Activated B cell treated with CpG ODN at 0.5 μM for 24 hours (primary cell): ENCODE measurements at regions not wholly inside any gene's neighbourhood (a gene's known extent, or its start where the extent isn't known, plus 50 kb on each side); places are given as distances from the start of the nearest gene placed in this dataset.

Experiments
- ATAC-seq: fragments of 200-7000 bp; cut with Tn5 transposase; one replicate; pipeline ENCODE4 v1.10.0; 2021; ENCODE audit warnings: low read depth, mild to moderate bottlenecking, moderate library complexity
- CTCF ChIA-PET: fragments of 350-600 bp; sonication (Branson Sonifier 250); formaldehyde crosslinking; loops from one replicate; lab custom pipeline; 2021; ENCODE audit warnings: antibody characterized with exemption; lab: Charles Lee
- POLR2A ChIA-PET: fragments of 350-600 bp; sonication (Branson Sonifier 250); formaldehyde crosslinking; loops from one replicate; lab custom pipeline; 2021; ENCODE audit warnings: antibody characterized with exemption; lab: Charles Lee
- DNase-seq: peaks from one replicate; pipeline ENCODE4 v3.0.0; 2022
- H3K27ac Mint-ChIP-seq: one replicate; pipeline ENCODE4 v1.8.0; 2020; ENCODE audit warnings: mixed read lengths
- H3K27me3 Mint-ChIP-seq: one replicate; pipeline ENCODE4 v1.8.0; 2021; ENCODE audit warnings: mixed read lengths
- H3K36me3 Mint-ChIP-seq: one replicate; pipeline ENCODE4 v1.8.0; 2021; ENCODE audit warnings: low read depth, mixed read lengths
- H3K4me1 Mint-ChIP-seq: one replicate; pipeline ENCODE4 v1.8.0; 2021; ENCODE audit warnings: mixed read lengths
- H3K4me3 Mint-ChIP-seq: one replicate; pipeline ENCODE4 v1.8.0; 2020; ENCODE audit warnings: mild to moderate bottlenecking, mixed read lengths
- H3K9me3 Mint-ChIP-seq: one replicate; pipeline ENCODE4 v1.8.0; 2020; ENCODE audit warnings: mixed read lengths
- intact Hi-C: fragments of 100-400 bp; cut with micrococcal nuclease; formaldehyde crosslinking; loops from one replicate; pipeline ENCODE4 v1.15.1; 2024
- TF ChIP-seq, protein P1 (sequence below): fragments of 200-600 bp; IDR thresholded peaks from one replicate; pipeline ENCODE4 v1.8.0; 2022; ENCODE audit warnings: antibody characterized with exemption, mild to moderate bottlenecking

DNA sequence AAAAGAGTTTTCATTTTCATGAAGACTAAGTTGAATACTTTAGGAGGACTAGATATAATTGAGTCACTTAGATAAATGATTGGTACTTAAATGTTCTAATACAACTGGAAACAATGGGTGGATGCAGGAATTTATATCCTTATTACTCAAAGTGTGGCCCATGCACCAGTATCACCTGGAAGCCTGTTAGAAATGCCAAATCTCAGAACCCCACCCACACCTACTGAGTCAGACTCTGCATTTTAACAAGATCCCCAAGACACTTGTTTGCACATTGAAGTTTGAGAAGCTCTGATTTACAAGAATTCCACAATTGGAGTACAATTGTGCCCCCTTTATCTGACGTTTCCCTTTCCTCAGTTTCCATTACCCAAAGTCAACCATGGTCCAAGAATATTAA, 239.0 kb downstream of the AUH start:
- no peak overlapping the region for H3K4me3 Mint-ChIP-seq
- intact Hi-C loops: no loop called here
- TF ChIP-seq, protein P1, sequence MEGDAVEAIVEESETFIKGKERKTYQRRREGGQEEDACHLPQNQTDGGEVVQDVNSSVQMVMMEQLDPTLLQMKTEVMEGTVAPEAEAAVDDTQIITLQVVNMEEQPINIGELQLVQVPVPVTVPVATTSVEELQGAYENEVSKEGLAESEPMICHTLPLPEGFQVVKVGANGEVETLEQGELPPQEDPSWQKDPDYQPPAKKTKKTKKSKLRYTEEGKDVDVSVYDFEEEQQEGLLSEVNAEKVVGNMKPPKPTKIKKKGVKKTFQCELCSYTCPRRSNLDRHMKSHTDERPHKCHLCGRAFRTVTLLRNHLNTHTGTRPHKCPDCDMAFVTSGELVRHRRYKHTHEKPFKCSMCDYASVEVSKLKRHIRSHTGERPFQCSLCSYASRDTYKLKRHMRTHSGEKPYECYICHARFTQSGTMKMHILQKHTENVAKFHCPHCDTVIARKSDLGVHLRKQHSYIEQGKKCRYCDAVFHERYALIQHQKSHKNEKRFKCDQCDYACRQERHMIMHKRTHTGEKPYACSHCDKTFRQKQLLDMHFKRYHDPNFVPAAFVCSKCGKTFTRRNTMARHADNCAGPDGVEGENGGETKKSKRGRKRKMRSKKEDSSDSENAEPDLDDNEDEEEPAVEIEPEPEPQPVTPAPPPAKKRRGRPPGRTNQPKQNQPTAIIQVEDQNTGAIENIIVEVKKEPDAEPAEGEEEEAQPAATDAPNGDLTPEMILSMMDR: no peak
- H3K27me3 Mint-ChIP-seq: peaks cover 16% of the 10 kb centered on the region
- ChIA-PET POLR2A (no interaction called here), CTCF (no interaction called here)
- peaks cover 2% of the 10 kb centered on the region for H3K9me3 Mint-ChIP-seq
- peaks cover 4% of the 10 kb centered on the region for H3K4me1 Mint-ChIP-seq
- H3K27ac Mint-ChIP-seq: no peak overlapping the region
- H3K36me3 Mint-ChIP-seq: no peaks in the 10 kb centered on the region
- ATAC-seq (no peak), DNase-seq (no peak)

DNA sequence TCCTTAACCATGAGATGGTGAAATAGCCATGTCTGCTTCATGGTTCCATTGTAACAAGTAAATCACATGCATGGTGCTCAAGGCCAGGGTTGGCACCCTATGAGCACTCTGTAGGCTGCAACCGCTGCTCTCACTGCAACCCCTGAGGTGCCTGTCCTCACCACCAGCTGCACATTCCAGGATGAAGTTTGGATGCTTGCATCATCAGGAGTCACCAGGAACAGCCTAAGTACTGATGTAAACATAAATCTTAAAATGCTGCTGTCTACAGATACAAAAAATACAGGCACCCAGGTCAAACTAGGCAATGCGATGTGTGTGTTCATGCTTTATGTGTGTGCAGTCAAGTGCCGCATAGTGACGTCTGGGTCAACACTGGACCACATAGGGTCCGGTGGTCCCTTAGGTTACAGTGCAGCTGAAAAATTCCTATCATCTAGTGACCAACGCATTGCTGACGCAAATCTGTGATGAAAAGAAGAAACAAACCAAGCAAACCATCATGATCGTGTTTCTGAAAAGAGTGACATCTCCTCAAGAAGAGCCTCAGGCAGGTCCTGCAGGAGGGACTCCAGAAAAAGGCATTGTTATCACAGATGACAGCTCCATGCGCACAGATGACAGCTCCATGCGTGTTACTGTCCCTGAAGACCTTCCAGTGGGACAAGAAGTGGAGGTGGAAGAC, 234.8 kb downstream of the AUH start:
- ChIA-PET POLR2A (no interaction called here), CTCF (no interaction called here)
- ATAC-seq: no peak
- Mint-ChIP-seq H3K4me3 (no peak overlapping the region), H3K4me1 (no peaks in the 10 kb centered on the region), H3K27ac (no peak overlapping the region), H3K36me3 (no peaks in the 10 kb centered on the region), H3K27me3 (peaks cover 3% of the 10 kb centered on the region), H3K9me3 (peaks cover 2% of the 10 kb centered on the region)
- TF ChIP-seq, protein P1: no peak
- intact Hi-C loops: no loop called here
- DNase-seq: no peak

DNA sequence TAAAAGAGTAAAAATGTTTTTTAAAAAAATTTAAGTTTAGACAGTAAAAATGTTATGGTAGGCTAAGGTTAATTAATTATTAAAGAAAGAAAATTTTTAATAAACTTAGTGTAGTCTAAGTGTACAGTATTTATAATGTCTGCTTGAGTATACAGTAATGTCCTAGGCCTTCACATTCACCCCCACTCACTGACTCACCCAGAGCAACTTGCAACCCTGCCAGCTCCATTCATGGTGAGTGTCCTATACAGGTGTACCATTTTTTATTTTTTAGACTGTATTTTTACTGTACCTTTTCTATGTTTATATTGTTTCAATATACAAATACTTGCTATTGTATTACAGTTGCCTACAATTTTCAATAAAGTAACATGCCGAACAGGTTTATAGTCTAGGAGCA, 234.1 kb downstream of the AUH start:
- H3K27me3 Mint-ChIP-seq: peaks cover 3% of the 10 kb centered on the region
- TF ChIP-seq, protein P1: no peak
- no peaks in the 10 kb centered on the region for H3K9me3 Mint-ChIP-seq
- no peaks in the 10 kb centered on the region for H3K36me3 Mint-ChIP-seq
- H3K4me3 Mint-ChIP-seq: no peak overlapping the region
- no peaks in the 10 kb centered on the region for H3K4me1 Mint-ChIP-seq
- H3K27ac Mint-ChIP-seq: no peak overlapping the region
- CTCF ChIA-PET: no interaction called here
- ATAC-seq: no peak
- POLR2A ChIA-PET: interaction anchor here (0.7 kb wide), 1 partner anchor 232 kb away, joined by 3 read pairs; no protein-coding TSS in a partner anchor
- intact Hi-C loops: no loop called here
- no peak for DNase-seq

DNA sequence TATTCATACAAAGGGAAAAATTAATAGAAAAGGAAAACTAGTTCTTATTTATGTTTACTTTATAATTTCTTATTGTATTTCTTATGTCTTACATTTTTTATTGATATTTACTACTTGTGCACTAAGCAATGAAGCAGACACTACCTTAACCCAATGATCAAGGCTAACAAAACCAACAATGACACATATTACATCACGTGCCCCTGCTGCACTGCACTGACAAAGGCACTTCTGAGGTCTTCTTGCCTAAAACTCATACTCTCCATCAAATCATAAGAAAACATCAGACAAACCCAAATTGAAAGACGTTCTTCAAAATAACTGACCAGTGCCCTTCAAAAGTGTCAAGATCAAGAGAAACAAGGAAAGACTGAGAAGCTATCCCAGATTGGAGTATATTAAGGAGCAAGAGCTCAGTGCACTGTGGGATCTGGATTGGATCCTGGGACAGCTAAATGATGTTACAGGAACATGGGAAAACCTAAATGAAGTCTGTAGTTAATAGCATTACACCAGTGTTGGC, 230.9 kb downstream of the AUH start:
- no peak for DNase-seq

DNA sequence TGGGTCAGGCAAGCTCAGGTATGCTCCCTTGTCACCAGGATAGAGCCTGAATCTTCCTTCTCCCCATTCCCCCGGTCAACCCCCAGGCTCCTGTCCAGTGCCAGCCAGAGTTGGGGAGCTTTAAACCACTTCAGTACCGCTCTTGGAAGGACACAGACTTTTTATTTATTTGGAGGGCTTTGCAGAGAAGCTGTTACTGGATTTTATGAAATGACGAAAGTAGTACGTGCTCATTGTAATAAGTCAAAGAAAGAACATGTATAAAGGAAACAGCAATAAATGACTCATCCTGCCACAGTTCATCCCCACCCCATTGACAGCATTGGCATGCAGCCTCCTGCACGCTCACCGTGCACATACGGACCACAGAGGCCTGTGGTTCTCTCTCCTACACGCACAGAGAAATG, 230.3 kb downstream of the AUH start:
- peaks cover 3% of the 10 kb centered on the region for H3K27me3 Mint-ChIP-seq
- no peaks in the 10 kb centered on the region for H3K36me3 Mint-ChIP-seq
- ChIA-PET CTCF (no interaction called here), POLR2A (no interaction called here)
- no peaks in the 10 kb centered on the region for H3K9me3 Mint-ChIP-seq
- TF ChIP-seq, protein P1: no peak
- H3K27ac Mint-ChIP-seq: no peak overlapping the region
- intact Hi-C loops: no loop called here
- no peaks in the 10 kb centered on the region for H3K4me1 Mint-ChIP-seq
- H3K4me3 Mint-ChIP-seq: no peak overlapping the region
- no peak for ATAC-seq
- no peak for DNase-seq

More for the DNA sequence above, 230.9 kb downstream of the AUH start:
- POLR2A ChIA-PET: no interaction called here
- H3K9me3 Mint-ChIP-seq: no peaks in the 10 kb centered on the region
- TF ChIP-seq, protein P1: no peak
- intact Hi-C loops: no loop called here
- no peak overlapping the region for H3K4me3 Mint-ChIP-seq
- H3K4me1 Mint-ChIP-seq: no peaks in the 10 kb centered on the region
- ATAC-seq: no peak
- CTCF ChIA-PET: interaction anchor here (0.6 kb wide), 1 partner anchor 16 kb away, joined by 3 read pairs; no protein-coding TSS in a partner anchor
- no peak overlapping the region for H3K27ac Mint-ChIP-seq
- no peaks in the 10 kb centered on the region for H3K36me3 Mint-ChIP-seq
- H3K27me3 Mint-ChIP-seq: peaks cover 3% of the 10 kb centered on the region
